ENCODE measurements at regions not wholly inside any gene's neighbourhood (a gene's known extent, or its start where the extent isn't known, plus 50 kb on each side); places are given as distances from the start of the nearest gene placed in this dataset.

DNA sequence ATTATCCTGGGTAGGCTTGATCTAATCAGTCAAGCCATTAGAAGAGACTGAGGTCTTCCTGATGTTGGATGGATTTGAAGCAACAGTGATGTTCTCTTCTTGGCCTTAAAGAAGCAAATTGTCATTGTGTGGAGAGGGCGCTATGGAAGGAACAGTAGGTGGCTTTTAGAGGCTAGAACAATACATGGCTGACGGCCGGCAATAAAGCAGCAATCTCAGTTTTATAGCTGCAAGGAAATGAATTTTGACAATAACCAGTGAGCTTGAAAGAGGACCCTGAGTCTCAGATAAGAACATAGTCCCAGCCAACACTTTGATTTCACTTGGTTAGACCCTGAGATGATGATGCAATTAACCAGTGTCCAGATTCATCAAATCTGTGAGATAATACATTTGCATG is 302.1 kb downstream of the NSUN3 start (continued):
- TF ChIP-seq SUZ12 (IDR thresholded peaks at IDR 0.05; ENCODE audit: low read length) = no peak
- TF ChIP-seq ATF2 (IDR thresholded peaks at IDR 0.05; ENCODE audit: low read length) = no peak
- TF ChIP-seq SAP30 (IDR thresholded peaks at IDR 0.05; ENCODE audit: insufficient read depth, insufficient replicate concordance, low read length) = no peak
- no peak for TF ChIP-seq SP1 (IDR thresholded peaks at IDR 0.05; ENCODE audit: low read depth, low read length)
- no peak for TF ChIP-seq YY1 (IDR thresholded peaks at IDR 0.05; ENCODE audit: low read depth, low read length)
- TF ChIP-seq GTF2F1 (IDR thresholded peaks at IDR 0.05; ENCODE audit: borderline replicate concordance, low read depth, low read length) = no peak
- TF ChIP-seq RFX5 (IDR thresholded peaks at IDR 0.05; ENCODE audit: borderline replicate concordance, low read depth, low read length) = no peak

Measured in H1 (cell line).